Stimulated activated naive CD4-positive, alpha-beta T cell treated with Interleukin-2 at 50 U/mL for 16 hours (primary cell): ENCODE measurements at regions not wholly inside any gene's neighbourhood (a gene's known extent, or its start where the extent isn't known, plus 50 kb on each side); places are given as distances from the start of the nearest gene placed in this dataset.
"Not testable (repeated sequence)": the region's sequence is repeated elsewhere in the genome, so short reads cannot be mapped to it uniquely, and the experiment has no call there.

Source experiments
- DNase-seq: peaks from one replicate; lab custom pipeline; 2025; lab: John Stamatoyannopoulos, UW

- no peak for DNase-seq
Observed at GRCh38 chr5:155700333-155700732, 626.6 kb upstream of the SGCD start.

- DNase-seq, result no peak
Observed at GRCh38 chr5:155711882-155712281, 615.1 kb upstream of the SGCD start.

- not testable (repeated sequence) for DNase-seq
Observed at GRCh38 chr5:155714435-155714834, 612.5 kb upstream of the SGCD start.

- DNase-seq, result no peak
Observed at GRCh38 chr5:155726267-155726666, 600.7 kb upstream of the SGCD start.

- no peak for DNase-seq
Observed at GRCh38 chr5:155727512-155728145, 599.3 kb upstream of the SGCD start.

GRCh38 chr5:155728146-155728856, 598.7 kb upstream of the SGCD start:
- no peak for DNase-seq

GRCh38 chr5:155728857-155729683, 597.9 kb upstream of the SGCD start:
- no peak for DNase-seq

- no peak for DNase-seq
Observed at GRCh38 chr5:155729684-155730059, 597.3 kb upstream of the SGCD start.

GRCh38 chr5:155732587-155733376, 594.2 kb upstream of the SGCD start:
- DNase-seq, result no peak

GRCh38 chr5:155733935-155734334, 593.0 kb upstream of the SGCD start:
- DNase-seq, result no peak

- no peak for DNase-seq
Observed at GRCh38 chr5:155735388-155735787, 591.6 kb upstream of the SGCD start.

- no peak for DNase-seq
Observed at GRCh38 chr5:155738616-155739015, 588.3 kb upstream of the SGCD start.

- DNase-seq, result no peak
Observed at GRCh38 chr5:155746367-155747038, 580.5 kb upstream of the SGCD start.

- DNase-seq, result no peak
Observed at GRCh38 chr5:155750101-155750500, 576.9 kb upstream of the SGCD start.

GRCh38 chr5:155750571-155750970, 576.4 kb upstream of the SGCD start:
- no peak for DNase-seq

GRCh38 chr5:155753943-155754581, 572.9 kb upstream of the SGCD start:
- no peak for DNase-seq

- DNase-seq, result no peak
Observed at GRCh38 chr5:155759252-155759651, 567.7 kb upstream of the SGCD start.

GRCh38 chr5:155759984-155760383, 567.0 kb upstream of the SGCD start:
- DNase-seq, result no peak

- DNase-seq, result no peak
Observed at GRCh38 chr5:155761502-155761901, 565.5 kb upstream of the SGCD start.

GRCh38 chr5:155765715-155766114, 561.2 kb upstream of the SGCD start:
- no peak for DNase-seq

- no peak for DNase-seq
Observed at GRCh38 chr5:155767470-155767869, 559.5 kb upstream of the SGCD start.
